ENCODE measurements at regions not wholly inside any gene's neighbourhood (a gene's known extent, or its start where the extent isn't known, plus 50 kb on each side); places are given as distances from the start of the nearest gene placed in this dataset.

DNA sequence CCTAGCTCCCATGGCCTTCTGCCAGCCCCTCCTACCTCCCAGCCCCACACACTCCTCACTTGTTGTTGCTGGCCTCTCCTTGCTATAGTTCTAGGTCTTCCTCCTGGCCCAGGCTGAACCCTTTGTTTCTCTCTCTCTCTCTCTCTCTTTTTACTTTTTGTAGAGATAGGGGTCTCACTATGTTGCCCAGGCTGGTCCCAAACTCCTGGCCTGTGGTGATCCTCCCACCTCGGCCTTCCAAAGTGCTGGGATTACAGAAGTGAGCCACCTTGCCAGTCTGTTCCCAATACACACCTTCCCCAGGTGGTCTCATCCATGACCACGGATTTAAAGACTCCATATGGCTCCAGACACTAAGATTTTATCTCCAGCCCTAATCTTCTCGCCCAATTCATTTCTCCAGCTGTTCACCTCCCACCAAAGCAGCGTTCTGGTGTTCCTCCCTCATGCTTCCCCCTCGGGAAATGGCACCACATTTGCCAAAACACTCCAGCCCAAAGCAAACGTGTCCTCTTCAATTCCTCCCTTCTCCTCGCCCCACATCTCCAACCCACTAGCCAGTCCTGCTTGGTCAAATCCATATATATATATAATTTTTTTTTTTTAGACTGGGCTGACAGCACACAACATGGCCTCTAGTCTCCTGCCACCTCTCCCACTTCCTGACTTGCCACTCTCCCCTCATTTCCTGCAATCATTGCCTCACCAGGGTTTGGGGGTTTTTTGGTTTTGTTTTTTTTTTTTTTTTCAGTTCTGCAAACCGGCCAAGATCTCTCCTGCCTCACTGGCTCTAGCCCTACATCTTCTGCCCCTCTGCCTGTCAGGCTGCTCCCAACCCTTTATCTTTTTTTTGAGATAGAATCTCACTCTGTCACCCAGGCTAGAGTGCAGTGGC, 104.4 kb downstream of the NCR2 start:
- Histone ChIP-seq H3K4ac (ENCODE audit: low read depth, low read length) (no peak overlapping the region), H3K14ac (ENCODE audit: insufficient read depth, low read length) (no peak overlapping the region), H3K4me1 (ENCODE audit: insufficient read depth, low read length) (peaks cover 7% of the 10 kb centered on the region), H3T11ph (ENCODE audit: low read length) (no peak overlapping the region), H3K18ac (ENCODE audit: insufficient read length, low read depth, low read length) (no peak overlapping the region), H3K56ac (ENCODE audit: insufficient read length, low read depth, low read length) (no peak overlapping the region), H2BK5ac (ENCODE audit: insufficient read length, low read length) (no peak overlapping the region), H2AFZ (ENCODE audit: low read length) (no peak overlapping the region), H4K8ac (replicated peaks; ENCODE audit: insufficient read length, low read depth, low read length) (no peak overlapping the region), H4K91ac (ENCODE audit: insufficient read length, low read depth, low read length) (no peak overlapping the region), H4K5ac (ENCODE audit: insufficient read length, low read depth, low read length) (no peak overlapping the region), H3K27ac (ENCODE audit: insufficient read length, low read depth, low read length) (no peak overlapping the region), H3K27me3 (ENCODE audit: insufficient read depth, low read length) (peaks cover 4% of the 10 kb centered on the region; the same call in 1 of the 2 replicates), H3K23ac (ENCODE audit: insufficient read length, low read depth, low read length) (no peak overlapping the region), H3K79me2 (ENCODE audit: insufficient read depth, low read length) (no peaks in the 10 kb centered on the region), H4K20me1 (ENCODE audit: control insufficient read depth, insufficient read depth, insufficient read length) (no peaks in the 10 kb centered on the region), H2AK5ac (ENCODE audit: insufficient read length, low read length) (no peak overlapping the region), H3K9me3 (ENCODE audit: control insufficient read depth, low read depth, low read length) (no peaks in the 10 kb centered on the region), H3K4me2 (ENCODE audit: insufficient read depth, insufficient read length, low read length) (no peak overlapping the region), H3K79me1 (ENCODE audit: insufficient read depth, low read depth, low read length, poor library complexity, severe bottlenecking) (no peaks in the 10 kb centered on the region), H3K23me2 (ENCODE audit: insufficient read length, low read depth, low read length, poor library complexity, severe bottlenecking) (no peaks in the 10 kb centered on the region), H2BK12ac (ENCODE audit: insufficient read length, low read depth, low read length) (no peak overlapping the region), H2BK20ac (ENCODE audit: low read depth, low read length, poor library complexity, severe bottlenecking) (no peak overlapping the region), H2BK15ac (ENCODE audit: low read depth, low read length) (no peak overlapping the region), H3K9ac (ENCODE audit: extremely low read depth, insufficient read length, low read length) (no peak overlapping the region), H2BK120ac (ENCODE audit: low read depth, low read length, poor library complexity, severe bottlenecking) (no peak overlapping the region)
- Mint-ChIP-seq H3K27ac (no peak overlapping the region), H3K4me1 (peaks cover 29 to 43% of the 10 kb centered on the region in 2 experiments), H3K4me3 (no peak overlapping the region), H3K9me3 (no peaks in the 10 kb centered on the region), H3K36me3 (ENCODE audit: insufficient read depth in 1 of 3, low read depth in 3 of 3) (no peaks in the 10 kb centered on the region), H3K27me3 (ENCODE audit: low read depth) (peaks cover 62% of the 10 kb centered on the region)
- no peak for DNase-seq
- WGBS (ENCODE audit: extremely low coverage, insufficient read length, low lambda C conversion rate): no CpG with 5 or more reads among the region's 8 CpGs
- TF ChIP-seq, protein P1, sequence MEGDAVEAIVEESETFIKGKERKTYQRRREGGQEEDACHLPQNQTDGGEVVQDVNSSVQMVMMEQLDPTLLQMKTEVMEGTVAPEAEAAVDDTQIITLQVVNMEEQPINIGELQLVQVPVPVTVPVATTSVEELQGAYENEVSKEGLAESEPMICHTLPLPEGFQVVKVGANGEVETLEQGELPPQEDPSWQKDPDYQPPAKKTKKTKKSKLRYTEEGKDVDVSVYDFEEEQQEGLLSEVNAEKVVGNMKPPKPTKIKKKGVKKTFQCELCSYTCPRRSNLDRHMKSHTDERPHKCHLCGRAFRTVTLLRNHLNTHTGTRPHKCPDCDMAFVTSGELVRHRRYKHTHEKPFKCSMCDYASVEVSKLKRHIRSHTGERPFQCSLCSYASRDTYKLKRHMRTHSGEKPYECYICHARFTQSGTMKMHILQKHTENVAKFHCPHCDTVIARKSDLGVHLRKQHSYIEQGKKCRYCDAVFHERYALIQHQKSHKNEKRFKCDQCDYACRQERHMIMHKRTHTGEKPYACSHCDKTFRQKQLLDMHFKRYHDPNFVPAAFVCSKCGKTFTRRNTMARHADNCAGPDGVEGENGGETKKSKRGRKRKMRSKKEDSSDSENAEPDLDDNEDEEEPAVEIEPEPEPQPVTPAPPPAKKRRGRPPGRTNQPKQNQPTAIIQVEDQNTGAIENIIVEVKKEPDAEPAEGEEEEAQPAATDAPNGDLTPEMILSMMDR (conservative IDR thresholded peaks at IDR 0.05): no peak
